GM12878 (cell line): ENCODE measurements at regions not wholly inside any gene's neighbourhood (a gene's known extent, or its start where the extent isn't known, plus 50 kb on each side); places are given as distances from the start of the nearest gene placed in this dataset.

Experiments
- ATAC-seq: fragments of 200-7000 bp; cut with Tn5 transposase; 3 replicates; pipeline ENCODE4 v1.9.1; 2020; ENCODE audit warnings: mild to moderate bottlenecking, moderate library complexity
- BruUV-seq: library from RNA; stranded (reverse); fragments of 400-500 nt; replicated peaks from 2 replicates; lab custom pipeline; 2021; lab: Mats Ljungman, UMichigan
- CTCF ChIA-PET: fragments of 300-600 bp; sonication (Branson Sonifier 250); formaldehyde crosslinking; extraction: SDS; loops from one replicate; lab custom pipeline; 2021; ENCODE audit warnings: inconsistent platforms; lab: Yijun Ruan, JAX
- POLR2A ChIA-PET: fragments of 350-600 bp; formaldehyde crosslinking; extraction: SDS; loops from one replicate; lab custom pipeline; 2021; ENCODE audit warnings: inconsistent platforms; lab: Charles Lee
- RAD21 ChIA-PET: fragments of 300-600 bp; sonication (Branson Sonifier 250); formaldehyde crosslinking; loops from one replicate; lab custom pipeline; 2023; ENCODE audit warnings: antibody characterized with exemption; ENCODE audit not compliant: unreplicated experiment; lab: Charles Lee
- SMC1A ChIA-PET: fragments of 300-600 bp; sonication (Branson Sonifier 250); formaldehyde crosslinking; loops from one replicate; lab custom pipeline; 2023; ENCODE audit not compliant: unreplicated experiment, uncharacterized antibody; lab: Charles Lee
- DNase-seq: peaks from one replicate; pipeline ENCODE4 v3.0.0-alpha.2; 2011; ENCODE audit warnings: low read depth, low spot score
- FAIRE-seq: peaks from 3 replicates; lab custom pipeline; 2011; peaks lifted over from hg19 to GRCh38; lab: Jason Lieb, UNC
- H2AFZ ChIP-seq: 2 replicates; pipeline ENCODE4 v1.6.0; 2011; ENCODE audit warnings: low read depth, low read length, control low read depth; ENCODE audit not compliant: control insufficient read depth
- H3K27ac ChIP-seq: 2 replicates; pipeline ENCODE4 v1.5.1; 2011; ENCODE audit warnings: control low read depth; ENCODE audit not compliant: control insufficient read depth, insufficient read depth
- H3K27me3 ChIP-seq, 2 experiments: replicated peaks in 1 of 2; 2 replicates each; pipeline versions ENCODE4 v1.6.0 to v1.6.1; 2011; ENCODE audit warnings: low read length in 1 of 2; ENCODE audit not compliant: control insufficient read depth in 2 of 2, insufficient read depth in 2 of 2
- H3K36me3 ChIP-seq, 2 experiments: 2 replicates each; pipeline ENCODE4 v1.5.1; 2011; ENCODE audit warnings: low read length in 1 of 2; ENCODE audit not compliant: control insufficient read depth in 2 of 2, insufficient read depth in 2 of 2
- H3K4me1 ChIP-seq: 2 replicates; pipeline ENCODE4 v1.6.1; 2011; ENCODE audit warnings: mild to moderate bottlenecking, low read length, moderate library complexity, mixed read lengths; ENCODE audit not compliant: control insufficient read depth, insufficient read depth
- H3K4me2 ChIP-seq: 2 replicates; pipeline ENCODE4 v1.6.0; 2011; ENCODE audit warnings: control low read depth; ENCODE audit not compliant: control insufficient read depth, insufficient read depth
- H3K4me3 ChIP-seq: fragments of 200-600 bp; sonication (generic); 2 replicates; pipeline ENCODE4 v1.5.1; 2016
- H3K79me2 ChIP-seq: 2 replicates; pipeline ENCODE4 v1.6.0; 2011; ENCODE audit warnings: low read length; ENCODE audit not compliant: control insufficient read depth, insufficient read depth
- H3K9ac ChIP-seq: 2 replicates; pipeline ENCODE4 v1.8.0; 2011; ENCODE audit warnings: low read length, control low read depth, mixed read lengths; ENCODE audit not compliant: control insufficient read depth, insufficient read depth
- H3K9me3 ChIP-seq: replicated peaks from 3 replicates; pipeline ENCODE4 v1.5.1; 2011; ENCODE audit warnings: mild to moderate bottlenecking, low read length; ENCODE audit not compliant: control insufficient read depth, insufficient read depth
- H4K20me1 ChIP-seq: 2 replicates; pipeline ENCODE4 v1.6.0; 2011; ENCODE audit not compliant: control insufficient read depth, insufficient read depth
- CBFB ChIP-seq: IDR thresholded peaks from 2 replicates; pipeline ENCODE4 v1.6.1; 2016; ENCODE audit warnings: antibody characterized with exemption, low read depth
- PML ChIP-seq: IDR thresholded peaks from 2 replicates; pipeline ENCODE4 v1.6.1; 2012; ENCODE audit warnings: low read length, inconsistent platforms
- WGBS: methylation state at CpG from one replicate; pipeline ENCODE4 v1.1.6; 2016; ENCODE audit warnings: low lambda C conversion rate; ENCODE audit not compliant: insufficient replicate concordance, insufficient coverage; ENCODE audit errors: missing lambda C conversion rate; 5-methylcytosine and 5-hydroxymethylcytosine counted together
- in situ Hi-C: fragments of 300-500 bp; cut with MboI; formaldehyde crosslinking; loops from 9 replicates; pipeline ENCODE4 v1.14.3; 2018; ENCODE audit warnings: mixed read lengths
- intact Hi-C: fragments of 100-400 bp; cut with micrococcal nuclease; formaldehyde crosslinking; loops from one replicate; pipeline ENCODE4 v1.14.2; 2022; ENCODE audit not compliant: unreplicated experiment

GRCh38 chr1:90325168-90325567, 330.3 kb downstream of the ZNF326 start:
- DNase-seq = no peak
- intact Hi-C loops = no loop called here
- ChIA-PET POLR2A (interaction anchor here (0.8 kb wide), 1 partner anchor 9 kb away, joined by 4 read pairs; no protein-coding TSS in a partner anchor), CTCF (interaction anchor here (1.0 to 2.6 kb wide), 5 partner anchors 11 to 192 kb away, joined by 3 to 8 read pairs (median 3); no protein-coding TSS in a partner anchor), RAD21 (interaction anchor here (0.9 to 2.1 kb wide), 3 partner anchors 12 to 161 kb away, joined by 3 to 7 read pairs (median 3); no protein-coding TSS in a partner anchor), SMC1A (interaction anchor here (0.7 to 3.1 kb wide), 10 partner anchors 10 to 192 kb away, joined by 3 to 14 read pairs (median 4); no protein-coding TSS in a partner anchor)
- no peaks in the 10 kb centered on the region for H4K20me1 ChIP-seq
- no peak for FAIRE-seq
- no TSS peak for BruUV-seq
- H2AFZ ChIP-seq = no peak overlapping the region
- no peak overlapping the region for H3K4me3 ChIP-seq
- H3K9ac ChIP-seq = no peak overlapping the region
- no peak for ATAC-seq
- no peaks in the 10 kb centered on the region; the same call in 2 of the 3 replicates for H3K9me3 ChIP-seq
- no peaks in the 10 kb centered on the region for H3K79me2 ChIP-seq
- no peak for TF ChIP-seq PML
- TF ChIP-seq, all 136 proteins: peak for 0
- WGBS = 2% methylated on average over 3 of the region's 3 CpGs
- Histone ChIP-seq H3K4me1 (no peaks in the 10 kb centered on the region), H3K36me3 (no peaks in the 10 kb centered on the region), H3K27me3 (0 out of 4 replicates have a peak, but pooled peaks cover 0 to 2% of the 10 kb centered on the region in 2 experiments), H3K4me2 (no peak overlapping the region), H3K27ac (no peak overlapping the region)
- in situ Hi-C loops = no loop called here

- Histone ChIP-seq H3K9me3 (no peaks in the 10 kb centered on the region; the same call in 2 of the 3 replicates), H2AFZ (no peak overlapping the region), H3K79me2 (no peaks in the 10 kb centered on the region), H3K4me2 (no peak overlapping the region), H3K9ac (no peak overlapping the region), H4K20me1 (no peaks in the 10 kb centered on the region), H3K36me3 (no peaks in the 10 kb centered on the region), H3K27me3 (0 out of 4 replicates have a peak, but pooled peaks cover 0 to 2% of the 10 kb centered on the region in 2 experiments), H3K27ac (no peak overlapping the region), H3K4me3 (no peak overlapping the region), H3K4me1 (no peaks in the 10 kb centered on the region)
- CTCF ChIA-PET = interaction anchor here (1.5 kb wide), 1 partner anchor 71 kb away, joined by 3 read pairs; no protein-coding TSS in a partner anchor
- ATAC-seq (no peak), FAIRE-seq (no peak), DNase-seq (no peak)
- 0% methylated on average over 3 of the region's 3 CpGs for WGBS
- intact Hi-C loops = no loop called here
- no peak for TF ChIP-seq CBFB
- SMC1A ChIA-PET = interaction anchor here (0.6 to 1.9 kb wide), 4 partner anchors 11 to 58 kb away, joined by 3 to 6 read pairs (median 4); no protein-coding TSS in a partner anchor
- POLR2A ChIA-PET = no interaction called here
- in situ Hi-C loops = no loop called here
- no TSS peak for BruUV-seq
- RAD21 ChIA-PET = no interaction called here
Observed at GRCh38 chr1:90322186-90322585, 327.3 kb downstream of the ZNF326 start.
